Cardiac muscle cell (in vitro differentiated cells and primary cell): ENCODE measurements at regions not wholly inside any gene's neighbourhood (a gene's known extent, or its start where the extent isn't known, plus 50 kb on each side); places are given as distances from the start of the nearest gene placed in this dataset.
"Not testable (repeated sequence)": the region's sequence is repeated elsewhere in the genome, so short reads cannot be mapped to it uniquely, and the experiment has no call there.

Experiments
- DNase-seq, 2 donors: peaks; one replicate each; pipeline versions ENCODE4 v3.0.0 to v3.0.0-alpha.2; 2010 to 2017; ENCODE audit warnings: low read depth in 1 of 2, low spot score in 1 of 2
- H3K27ac ChIP-seq: fragments of 200-600 bp; sonication (generic); 2 replicates; pipeline ENCODE4 v1.5.1; 2016
- H3K27me3 ChIP-seq: fragments of 200-600 bp; sonication (generic); 2 replicates; pipeline ENCODE4 v1.6.0; 2016; ENCODE audit warnings: control low read depth
- H3K36me3 ChIP-seq: fragments of 200-600 bp; sonication (generic); 2 replicates; pipeline ENCODE4 v1.5.1; 2016; ENCODE audit warnings: control low read depth
- H3K4me1 ChIP-seq: fragments of 200-600 bp; sonication (generic); 2 replicates; pipeline ENCODE4 v1.8.1; 2017; ENCODE audit warnings: low read depth, mild to moderate bottlenecking, mixed run types
- H3K4me3 ChIP-seq: fragments of 200-600 bp; sonication (generic); 2 replicates; pipeline ENCODE4 v1.5.1; 2016; ENCODE audit warnings: mild to moderate bottlenecking
- H3K9me3 ChIP-seq: fragments of 200-600 bp; sonication (generic); 2 replicates; pipeline ENCODE4 v1.5.1; 2017; ENCODE audit warnings: low read depth, mild to moderate bottlenecking, control low read depth
- TF ChIP-seq, protein P1 (sequence below): IDR thresholded peaks from 2 replicates; pipeline ENCODE4 v1.5.1; 2012; ENCODE audit warnings: low read depth, mild to moderate bottlenecking, low read length

GRCh38 chr6:145153495-145153894, 581.8 kb downstream of the EPM2A start:
- no peaks in the 10 kb centered on the region for H3K36me3 ChIP-seq
- TF ChIP-seq, protein P1, sequence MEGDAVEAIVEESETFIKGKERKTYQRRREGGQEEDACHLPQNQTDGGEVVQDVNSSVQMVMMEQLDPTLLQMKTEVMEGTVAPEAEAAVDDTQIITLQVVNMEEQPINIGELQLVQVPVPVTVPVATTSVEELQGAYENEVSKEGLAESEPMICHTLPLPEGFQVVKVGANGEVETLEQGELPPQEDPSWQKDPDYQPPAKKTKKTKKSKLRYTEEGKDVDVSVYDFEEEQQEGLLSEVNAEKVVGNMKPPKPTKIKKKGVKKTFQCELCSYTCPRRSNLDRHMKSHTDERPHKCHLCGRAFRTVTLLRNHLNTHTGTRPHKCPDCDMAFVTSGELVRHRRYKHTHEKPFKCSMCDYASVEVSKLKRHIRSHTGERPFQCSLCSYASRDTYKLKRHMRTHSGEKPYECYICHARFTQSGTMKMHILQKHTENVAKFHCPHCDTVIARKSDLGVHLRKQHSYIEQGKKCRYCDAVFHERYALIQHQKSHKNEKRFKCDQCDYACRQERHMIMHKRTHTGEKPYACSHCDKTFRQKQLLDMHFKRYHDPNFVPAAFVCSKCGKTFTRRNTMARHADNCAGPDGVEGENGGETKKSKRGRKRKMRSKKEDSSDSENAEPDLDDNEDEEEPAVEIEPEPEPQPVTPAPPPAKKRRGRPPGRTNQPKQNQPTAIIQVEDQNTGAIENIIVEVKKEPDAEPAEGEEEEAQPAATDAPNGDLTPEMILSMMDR = no peak
- DNase-seq = no peak
- H3K27ac ChIP-seq = no peak overlapping the region
- H3K27me3 ChIP-seq = no peaks in the 10 kb centered on the region
- H3K4me1 ChIP-seq = peaks cover 7% of the 10 kb centered on the region
- no peak overlapping the region for H3K4me3 ChIP-seq
- H3K9me3 ChIP-seq = no peaks in the 10 kb centered on the region

- TF ChIP-seq, protein P1 = no peak
- no peak overlapping the region for H3K27ac ChIP-seq
These were observed 579.9 kb downstream of the EPM2A start for GRCh38 chr6:145155411-145155810.

DNA sequence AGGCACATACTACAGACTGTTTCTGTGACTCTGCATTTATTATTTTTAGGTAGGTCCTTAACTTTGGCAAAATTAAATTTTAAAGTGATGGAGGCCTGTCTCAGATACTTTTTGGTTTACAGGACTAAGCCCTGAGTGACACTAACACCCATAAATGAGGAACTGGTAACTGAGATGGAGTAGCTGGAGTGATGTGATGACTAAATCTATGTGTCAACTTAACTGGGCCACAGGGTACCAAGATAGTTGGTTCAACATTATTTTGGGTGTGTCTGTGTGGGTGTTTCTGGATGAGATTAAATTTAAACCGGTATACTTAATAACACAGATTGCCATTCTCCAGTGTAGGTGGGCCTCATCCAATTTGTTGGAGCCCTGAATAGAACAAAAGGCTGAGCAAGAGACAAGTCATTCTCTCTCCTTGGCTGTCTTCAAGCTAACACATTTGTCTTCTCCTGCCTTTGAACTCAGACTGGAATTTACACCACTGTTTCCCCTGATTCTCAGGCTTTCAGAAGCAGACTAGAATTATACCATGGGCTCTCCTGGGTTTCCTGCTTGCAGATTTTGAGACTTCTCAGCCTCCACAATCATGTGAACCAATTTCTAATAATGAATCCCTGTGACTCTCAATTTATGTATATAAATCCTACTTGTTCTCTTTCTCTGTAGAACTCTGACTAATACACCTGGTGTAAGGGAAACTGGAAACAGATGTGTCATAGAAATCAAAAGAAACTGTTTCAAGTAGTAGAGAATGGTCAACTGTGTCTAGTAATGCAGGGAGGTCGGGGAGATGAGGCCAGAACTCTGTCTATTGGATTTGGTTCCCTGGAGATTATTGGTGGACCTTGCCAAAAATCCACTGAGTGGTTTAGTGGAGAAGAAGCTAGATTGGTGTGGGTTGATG, 579.2 kb downstream of the EPM2A start:
- Histone ChIP-seq H3K27ac (no peak overlapping the region), H3K4me3 (no peak overlapping the region), H3K27me3 (no peaks in the 10 kb centered on the region), H3K4me1 (no peaks in the 10 kb centered on the region), H3K36me3 (no peaks in the 10 kb centered on the region), H3K9me3 (no peaks in the 10 kb centered on the region)
- no peak for DNase-seq
- TF ChIP-seq, protein P1 = no peak

More at GRCh38 chr6:145155411-145155810, 579.9 kb downstream of the EPM2A start:
- H3K27me3 ChIP-seq = no peaks in the 10 kb centered on the region
- no peaks in the 10 kb centered on the region for H3K4me1 ChIP-seq
- no peak overlapping the region for H3K4me3 ChIP-seq
- no peaks in the 10 kb centered on the region for H3K9me3 ChIP-seq
- no peak for DNase-seq
- no peaks in the 10 kb centered on the region for H3K36me3 ChIP-seq

- not testable (repeated sequence) for DNase-seq
These were observed 576.7 kb downstream of the EPM2A start for GRCh38 chr6:145158636-145159035.

GRCh38 chr6:145159921-145160320, 575.4 kb downstream of the EPM2A start:
- H3K4me3 ChIP-seq = no peak overlapping the region
- H3K27ac ChIP-seq = no peak overlapping the region
- H3K4me1 ChIP-seq = no peaks in the 10 kb centered on the region
- no peaks in the 10 kb centered on the region for H3K36me3 ChIP-seq
- TF ChIP-seq, protein P1 = no peak
- no peaks in the 10 kb centered on the region for H3K9me3 ChIP-seq
- no peaks in the 10 kb centered on the region for H3K27me3 ChIP-seq
- DNase-seq = no peak

More at GRCh38 chr6:145158636-145159035, 576.7 kb downstream of the EPM2A start:
- not testable (repeated sequence) for H3K27me3 ChIP-seq, H3K4me3 ChIP-seq, H3K9me3 ChIP-seq, H3K27ac ChIP-seq, H3K36me3 ChIP-seq, H3K4me1 ChIP-seq

- no peak overlapping the region for H3K27ac ChIP-seq
- TF ChIP-seq, protein P1 = no peak
- no peaks in the 10 kb centered on the region for H3K4me1 ChIP-seq
- DNase-seq = no peak
- no peak overlapping the region for H3K4me3 ChIP-seq
- H3K27me3 ChIP-seq = no peaks in the 10 kb centered on the region
- no peaks in the 10 kb centered on the region for H3K9me3 ChIP-seq
- H3K36me3 ChIP-seq = no peaks in the 10 kb centered on the region
These were observed 573.8 kb downstream of the EPM2A start for GRCh38 chr6:145161501-145161900.
